CD1c-positive myeloid dendritic cell (primary cell): ENCODE measurements at regions not wholly inside any gene's neighbourhood (a gene's known extent, or its start where the extent isn't known, plus 50 kb on each side); places are given as distances from the start of the nearest gene placed in this dataset.
"Not testable (repeated sequence)": the region's sequence is repeated elsewhere in the genome, so short reads cannot be mapped to it uniquely, and the experiment has no call there.

Experiments
- DNase-seq: peaks from one replicate; pipeline ENCODE4 v3.0.0-alpha.2; 2016; ENCODE audit errors: extremely low spot score

- no peak for DNase-seq
Observed at GRCh38 chr1:222240536-222241181, 307.2 kb downstream of the HHIPL2 start.

GRCh38 chr1:222239130-222239529 lies 308.8 kb downstream of the HHIPL2 start:
- DNase-seq: no peak

DNA sequence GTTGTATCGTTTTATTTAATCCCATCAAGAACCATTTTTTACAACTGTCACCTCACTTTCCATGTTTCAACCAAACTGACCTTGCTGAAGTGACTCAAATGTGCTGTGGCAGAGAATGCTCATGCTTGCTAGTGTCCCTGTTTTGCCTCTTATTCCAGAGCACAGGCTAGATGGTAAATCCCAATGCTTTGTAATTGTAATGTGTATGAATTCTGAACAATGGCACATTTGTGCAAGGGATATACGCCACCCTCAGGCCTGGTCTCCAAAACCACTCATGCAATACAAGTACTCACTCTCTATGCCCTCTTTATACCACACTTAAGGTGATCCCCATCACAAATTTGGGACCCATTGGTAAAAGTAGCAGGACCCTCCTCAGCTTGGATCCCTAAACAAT lies 313.6 kb downstream of the HHIPL2 start:
- DNase-seq: no peak

GRCh38 chr1:222233444-222234158 lies 314.3 kb downstream of the HHIPL2 start:
- no peak for DNase-seq

GRCh38 chr1:222232842-222233241 lies 315.1 kb downstream of the HHIPL2 start:
- no peak for DNase-seq

DNA sequence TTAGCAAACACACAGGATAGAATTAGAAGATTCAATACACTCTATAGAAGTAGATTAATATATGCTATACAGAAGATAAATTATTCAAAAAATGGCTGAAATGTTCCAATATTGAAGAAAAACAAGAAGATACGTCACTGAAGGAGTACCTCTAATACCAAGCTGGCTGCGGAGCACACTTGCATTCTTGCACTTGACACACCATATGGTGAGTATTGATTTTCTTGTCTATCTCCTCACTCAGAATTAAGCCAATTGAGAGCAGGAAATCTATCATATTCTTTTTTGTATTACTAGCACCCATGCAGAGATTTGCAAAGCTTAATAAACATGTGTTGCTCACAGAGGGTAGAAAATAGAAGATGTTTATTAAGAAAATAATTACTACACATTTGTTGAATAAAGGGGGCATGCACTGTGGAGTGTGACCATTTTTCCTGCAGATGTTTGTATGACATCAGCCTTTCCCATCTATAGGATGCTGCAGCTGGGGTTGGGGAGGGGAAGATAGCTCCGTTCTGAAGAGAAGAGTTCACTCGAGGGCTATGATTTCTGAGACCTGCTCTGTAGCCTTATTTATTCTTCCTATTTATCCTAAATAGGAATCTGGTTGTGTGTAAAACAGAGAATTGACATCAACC lies 318.1 kb downstream of the HHIPL2 start:
- no peak for DNase-seq

DNA sequence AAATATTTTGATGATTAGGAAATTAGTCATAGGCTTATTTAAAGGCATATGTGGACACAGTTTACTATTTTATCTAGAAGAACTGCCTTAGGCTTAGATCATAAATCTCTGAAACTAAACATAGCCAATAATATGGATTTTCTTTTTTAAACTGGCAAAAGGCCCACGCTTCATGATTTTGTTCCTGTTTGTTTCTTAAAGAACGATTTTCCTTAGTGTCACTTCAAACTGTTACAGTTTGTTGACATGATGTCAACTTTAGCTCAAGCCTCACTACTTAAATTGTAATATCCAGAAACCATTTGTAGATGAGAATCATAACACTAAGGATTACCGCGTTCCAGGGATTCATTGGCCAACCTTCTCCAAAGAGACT lies 322.6 kb downstream of the HHIPL2 start:
- no peak for DNase-seq

GRCh38 chr1:222224636-222225315 lies 323.1 kb downstream of the HHIPL2 start:
- no peak for DNase-seq

GRCh38 chr1:222224156-222224555 lies 323.7 kb downstream of the HHIPL2 start:
- no peak for DNase-seq

DNA sequence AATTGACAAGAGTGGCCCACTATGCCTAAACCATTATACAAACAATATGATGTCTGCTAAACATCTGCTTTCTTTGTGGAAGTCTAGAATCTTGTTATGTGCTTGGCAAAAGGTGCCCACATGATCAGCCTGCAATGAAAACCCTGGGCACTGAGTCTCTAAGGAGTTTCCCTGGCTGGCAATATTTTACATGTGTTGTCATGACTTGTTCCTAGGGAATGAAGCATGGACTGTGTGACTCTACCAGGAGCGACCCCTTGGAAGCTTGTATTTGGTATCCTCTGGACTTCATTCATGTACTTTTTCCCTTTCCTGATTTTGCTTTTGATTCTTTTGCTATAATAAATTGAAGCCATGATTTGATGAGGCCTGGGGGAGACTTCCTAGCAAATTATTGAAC lies 324.9 kb downstream of the HHIPL2 start:
- DNase-seq: no peak

GRCh38 chr1:222216255-222216754 lies 331.6 kb downstream of the HHIPL2 start:
- DNase-seq: no peak

GRCh38 chr1:222210776-222211175 lies 337.1 kb downstream of the HHIPL2 start:
- no peak for DNase-seq

DNA sequence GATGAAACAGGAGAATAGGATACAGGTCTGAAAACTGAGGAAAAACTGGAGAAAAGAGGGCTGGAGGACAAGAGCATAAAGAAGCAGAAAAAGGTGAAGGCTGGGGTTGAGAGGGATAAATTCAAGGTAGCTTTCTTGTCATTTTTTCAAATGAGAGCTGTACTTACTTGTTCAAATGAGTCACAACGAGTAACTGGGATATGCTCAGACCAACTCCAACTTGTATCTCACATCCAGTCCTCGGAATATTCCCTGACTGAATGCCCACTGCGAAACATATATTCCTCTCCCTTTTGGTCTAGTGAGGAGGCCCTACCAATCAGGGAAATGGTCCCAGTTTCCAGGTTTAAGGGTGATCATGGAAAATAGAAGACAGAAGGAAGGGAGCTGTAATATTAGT lies 343.4 kb downstream of the HHIPL2 start:
- no peak for DNase-seq

DNA sequence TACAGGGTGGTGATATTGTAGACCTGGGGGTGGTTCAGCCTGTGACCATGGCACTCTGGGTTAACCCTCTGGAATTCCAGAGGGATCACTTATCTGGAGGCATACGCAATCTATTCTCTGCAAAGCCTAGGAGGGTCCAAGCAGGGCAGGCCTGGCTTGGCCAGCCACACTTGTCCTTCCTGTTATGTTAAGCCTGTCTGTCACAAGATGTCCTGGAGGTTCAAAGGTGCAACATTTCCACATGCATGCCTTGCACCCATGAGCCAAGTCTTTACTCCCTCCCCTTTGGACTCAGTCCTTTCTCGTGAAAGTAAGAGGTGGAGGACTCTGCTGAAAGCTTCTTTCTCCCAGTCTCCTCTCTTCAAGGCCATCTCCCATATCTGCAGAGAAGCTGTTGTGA lies 345.1 kb downstream of the HHIPL2 start:
- no peak for DNase-seq

DNA sequence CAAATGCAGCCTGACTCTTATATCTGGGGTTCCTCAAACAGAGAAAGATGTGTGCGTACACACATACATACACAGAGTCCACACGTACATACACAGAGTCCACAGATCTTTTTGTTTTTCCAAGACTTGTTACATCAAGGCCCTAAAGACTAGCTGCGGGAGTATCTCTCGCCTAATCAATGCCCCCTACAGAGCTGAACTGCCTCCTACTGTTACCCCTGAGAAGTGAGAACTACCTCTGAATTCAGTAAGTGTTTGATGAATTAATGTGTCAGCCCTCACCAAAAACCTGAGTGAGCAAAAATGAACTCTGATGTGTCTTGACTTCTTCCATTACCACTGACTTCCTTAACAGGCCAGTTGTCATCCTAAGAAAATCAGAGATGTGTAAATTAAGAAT lies 351.2 kb downstream of the HHIPL2 start:
- DNase-seq: no peak

DNA sequence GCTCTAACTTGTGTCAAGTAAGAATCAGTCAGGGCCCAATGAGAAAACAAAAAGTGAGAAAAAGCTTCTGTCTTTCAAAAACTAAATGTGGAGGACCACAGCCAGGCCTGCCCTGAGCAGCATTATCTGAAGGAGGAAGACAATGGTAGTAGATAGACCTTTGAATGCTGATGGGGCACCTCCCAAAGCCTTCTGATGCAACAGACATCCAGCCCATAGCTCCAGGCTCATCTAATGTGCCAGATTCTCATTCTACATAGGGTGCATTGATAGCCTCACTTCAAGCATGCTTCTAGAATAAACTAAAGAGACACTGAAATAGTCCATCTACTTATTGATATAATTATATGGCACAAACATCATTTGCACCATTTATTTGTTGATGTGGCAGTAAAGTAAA lies 351.6 kb downstream of the HHIPL2 start:
- DNase-seq: no peak

DNA sequence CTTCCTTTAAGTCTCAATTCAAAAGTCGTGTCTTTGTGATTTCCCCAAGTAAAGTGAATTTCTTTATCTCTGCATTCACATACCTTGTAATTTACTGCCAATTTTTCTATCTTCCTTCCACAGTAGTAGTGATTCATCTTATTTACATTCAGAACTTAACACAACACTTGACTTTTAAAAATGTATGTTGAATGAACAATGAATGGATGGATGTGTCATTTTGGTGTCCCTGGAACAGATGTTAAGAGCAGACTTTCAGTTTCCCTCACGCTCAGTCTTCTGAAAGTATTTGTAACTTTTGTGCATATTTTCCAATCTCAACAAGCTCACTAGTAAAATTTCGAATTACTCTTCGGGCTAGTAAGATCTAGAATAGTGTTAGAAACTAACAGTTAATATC lies 352.0 kb downstream of the HHIPL2 start:
- no peak for DNase-seq

DNA sequence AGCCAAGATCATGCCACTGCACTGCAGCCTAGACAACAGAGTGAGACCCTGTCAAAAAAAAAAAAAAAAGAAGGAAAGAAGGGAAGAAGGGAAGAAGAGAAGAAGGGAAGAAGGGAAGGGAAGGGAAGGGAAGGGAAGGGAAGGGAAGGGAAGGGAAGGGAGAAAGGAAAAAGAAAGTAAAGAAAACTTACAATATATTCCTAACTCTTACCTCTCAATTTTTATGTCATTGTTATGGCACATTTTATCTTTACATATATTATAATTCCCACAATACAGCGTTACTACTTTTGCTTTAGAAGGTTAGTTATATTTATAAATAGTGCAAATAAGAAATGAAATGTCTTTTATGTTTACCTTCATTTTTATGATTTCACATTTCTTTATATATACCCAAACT lies 358.7 kb downstream of the HHIPL2 start:
- no peak for DNase-seq

DNA sequence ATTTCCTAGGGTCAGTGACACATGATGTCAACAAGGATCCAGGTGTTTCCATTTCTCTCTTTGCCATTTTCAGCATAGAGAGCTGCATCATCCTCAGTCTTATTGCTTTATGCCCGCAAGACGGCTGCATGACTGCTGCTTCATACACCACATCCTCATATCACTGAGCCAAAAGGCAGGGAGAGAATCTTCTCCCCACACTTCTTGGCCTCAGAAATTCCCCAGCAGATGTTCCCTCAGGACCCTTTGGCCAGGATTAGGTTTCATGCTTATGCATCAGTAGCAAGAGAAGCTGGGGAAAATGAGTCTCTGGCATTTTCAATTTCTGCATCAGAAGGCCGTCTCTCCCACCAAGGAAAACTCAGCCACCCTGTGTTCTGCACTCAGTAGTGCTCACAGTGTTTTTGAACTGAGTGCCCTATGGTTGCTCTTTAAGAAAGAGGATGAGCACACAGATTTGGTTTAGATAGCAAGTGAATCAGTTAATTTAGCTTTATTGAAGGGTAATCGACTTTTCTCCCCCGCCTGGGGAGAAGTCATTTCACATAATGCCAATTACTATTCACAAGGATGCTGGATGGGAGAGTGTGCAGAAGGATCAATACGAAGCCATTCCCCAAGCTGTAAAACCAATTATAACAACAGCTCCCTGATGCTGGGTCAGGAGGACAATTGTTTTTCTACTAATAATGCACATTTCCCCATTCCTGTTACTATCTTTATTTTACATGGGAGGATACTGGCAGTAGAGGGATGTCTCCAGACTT lies 360.2 kb downstream of the HHIPL2 start:
- DNase-seq: no peak

DNA sequence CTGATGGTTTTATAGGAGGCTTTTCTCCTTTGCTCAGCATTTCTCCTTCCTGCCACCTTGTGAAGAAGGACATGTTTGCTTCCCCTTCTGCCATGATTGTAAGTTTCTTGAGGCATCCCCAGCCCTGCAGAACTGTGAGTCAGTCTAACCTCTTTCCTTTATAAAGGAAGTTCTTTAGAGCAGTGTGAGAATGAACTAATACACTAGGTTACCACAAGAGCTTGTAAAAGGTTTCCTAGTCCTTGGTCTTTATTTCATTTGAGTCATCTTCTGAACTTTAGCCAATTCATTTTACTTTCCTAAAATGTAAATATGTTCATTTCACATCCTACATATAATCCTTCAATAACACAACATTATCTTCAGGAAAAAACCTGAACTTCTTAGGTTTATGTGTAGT lies 365.3 kb downstream of the HHIPL2 start:
- DNase-seq: no peak

- no peak for DNase-seq
Observed at GRCh38 chr1:222181191-222181590, 366.7 kb downstream of the HHIPL2 start.

DNA sequence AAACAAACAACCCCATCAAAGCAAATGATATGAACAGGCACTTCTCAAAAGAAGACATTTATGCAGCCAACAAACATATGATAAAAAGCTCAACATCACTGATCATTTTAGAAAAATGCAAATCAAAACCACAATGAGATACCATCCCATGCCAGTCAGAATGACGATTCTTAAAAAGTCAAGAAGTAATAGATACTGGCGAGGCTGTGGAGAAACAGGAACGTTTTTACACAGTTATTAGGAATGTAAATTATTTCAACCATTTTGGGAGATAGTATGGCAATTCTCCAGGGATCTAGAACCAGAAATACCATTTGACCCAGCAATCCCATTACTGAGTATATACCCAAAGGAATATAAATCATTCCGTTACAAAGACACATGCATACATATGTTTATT lies 370.4 kb downstream of the HHIPL2 start:
- not testable (repeated sequence) for DNase-seq
